ENCODE measurements at regions not wholly inside any gene's neighbourhood (a gene's known extent, or its start where the extent isn't known, plus 50 kb on each side); places are given as distances from the start of the nearest gene placed in this dataset.
A peak's percentile ranks its signal among the peaks of the same experiment; 100 is the strongest.
"Not testable (repeated sequence)": the region's sequence is repeated elsewhere in the genome, so short reads cannot be mapped to it uniquely, and the experiment has no call there.

GRCh38 chr10:2798336-2799022 lies 268.9 kb upstream of the PFKP start:
- DNase-seq (ENCODE audit: low spot score): no peak

- DNase-seq (ENCODE audit: low spot score): no peak
These were observed 275.4 kb upstream of the PFKP start for GRCh38 chr10:2791774-2792443.

GRCh38 chr10:2790396-2791188 lies 276.8 kb upstream of the PFKP start:
- no peak for DNase-seq (ENCODE audit: low spot score)

- DNase-seq (ENCODE audit: low spot score): no peak
These were observed 281.1 kb upstream of the PFKP start for GRCh38 chr10:2786251-2786650.

- no peak for DNase-seq (ENCODE audit: low spot score)
These were observed 282.6 kb upstream of the PFKP start for GRCh38 chr10:2784766-2785165.

- no peak for DNase-seq (ENCODE audit: low spot score)
These were observed 284.4 kb upstream of the PFKP start for GRCh38 chr10:2782950-2783349.

- DNase-seq (ENCODE audit: low spot score): no peak
These were observed 285.1 kb upstream of the PFKP start for GRCh38 chr10:2782265-2782664.

- DNase-seq (ENCODE audit: low spot score): no peak
These were observed 289.5 kb upstream of the PFKP start for GRCh38 chr10:2777666-2778355.

GRCh38 chr10:2772816-2773631 lies 294.3 kb upstream of the PFKP start:
- no peak for DNase-seq (ENCODE audit: low spot score)

- DNase-seq (ENCODE audit: low spot score): no peak
These were observed 295.2 kb upstream of the PFKP start for GRCh38 chr10:2772135-2772534.

GRCh38 chr10:2767293-2767692 lies 300.1 kb upstream of the PFKP start:
- DNase-seq (ENCODE audit: low spot score): not testable (repeated sequence)

GRCh38 chr10:2761971-2762370 lies 305.4 kb upstream of the PFKP start:
- DNase-seq (ENCODE audit: low spot score): no peak

- no peak for DNase-seq (ENCODE audit: low spot score)
These were observed 306.0 kb upstream of the PFKP start for GRCh38 chr10:2761311-2761710.

GRCh38 chr10:2760736-2761135 lies 306.6 kb upstream of the PFKP start:
- no peak for DNase-seq (ENCODE audit: low spot score)

- no peak for DNase-seq (ENCODE audit: low spot score)
These were observed 308.1 kb upstream of the PFKP start for GRCh38 chr10:2759233-2759632.

GRCh38 chr10:2754943-2755342 lies 312.4 kb upstream of the PFKP start:
- DNase-seq (ENCODE audit: low spot score): no peak

GRCh38 chr10:2748287-2748686 lies 319.1 kb upstream of the PFKP start:
- no peak for DNase-seq (ENCODE audit: low spot score)

GRCh38 chr10:2746638-2747037 lies 320.7 kb upstream of the PFKP start:
- DNase-seq (ENCODE audit: low spot score): no peak

GRCh38 chr10:2745666-2746065 lies 321.7 kb upstream of the PFKP start:
- no peak for DNase-seq (ENCODE audit: low spot score)

- DNase-seq (ENCODE audit: low spot score): no peak
These were observed 322.7 kb upstream of the PFKP start for GRCh38 chr10:2744547-2745200.

- DNase-seq (ENCODE audit: low spot score): peak; percentile 39
These were observed 332.7 kb upstream of the PFKP start for GRCh38 chr10:2734603-2735002.

Data from SK-N-DZ (cell line).